MM.1S (cell line): ENCODE measurements at regions not wholly inside any gene's neighbourhood (a gene's known extent, or its start where the extent isn't known, plus 50 kb on each side); places are given as distances from the start of the nearest gene placed in this dataset.
A peak's percentile ranks its signal among the peaks of the same experiment; 100 is the strongest.

Experiments
- DNase-seq: peaks from one replicate; pipeline ENCODE4 v3.0.0-alpha.2; 2015
- H2AFZ ChIP-seq: fragments of 300-600 bp; sonication (generic); 2 replicates; pipeline ENCODE4 v1.6.0; 2016; ENCODE audit warnings: antibody characterized with exemption, low read length
- H3F3A ChIP-seq: fragments of 300-600 bp; sonication (generic); 2 replicates; pipeline ENCODE4 v1.6.1; 2016; ENCODE audit warnings: mild to moderate bottlenecking, antibody characterized with exemption, low read length, moderate library complexity, mixed read lengths; ENCODE audit not compliant: insufficient read depth
- H3K27ac ChIP-seq: fragments of 300-600 bp; sonication (generic); 2 replicates; pipeline ENCODE4 v1.5.1; 2016; ENCODE audit warnings: mild to moderate bottlenecking, low read length
- H3K27me3 ChIP-seq: fragments of 300-600 bp; sonication (generic); replicated peaks from 2 replicates; pipeline ENCODE4 v1.6.0; 2016; ENCODE audit warnings: low read length; ENCODE audit not compliant: insufficient read depth
- H3K36me3 ChIP-seq: fragments of 300-600 bp; sonication (generic); replicated peaks from 2 replicates; pipeline ENCODE4 v1.6.1; 2016; ENCODE audit warnings: mild to moderate bottlenecking, low read length, mixed read lengths; ENCODE audit not compliant: insufficient read depth
- H3K4me1 ChIP-seq: fragments of 300-600 bp; sonication (generic); 2 replicates; pipeline ENCODE4 v1.6.1; 2016; ENCODE audit warnings: low read length, mixed read lengths
- H3K4me2 ChIP-seq: fragments of 300-600 bp; sonication (generic); 2 replicates; pipeline ENCODE4 v1.6.0; 2016; ENCODE audit warnings: low read depth, low read length
- H3K4me3 ChIP-seq: fragments of 300-600 bp; sonication (generic); 2 replicates; pipeline ENCODE4 v1.5.1; 2016; ENCODE audit warnings: low read length, mixed read lengths
- H3K79me2 ChIP-seq: fragments of 300-600 bp; sonication (generic); 2 replicates; pipeline ENCODE4 v1.6.1; 2016; ENCODE audit warnings: mixed run types, low read length, mixed read lengths
- H3K9ac ChIP-seq: fragments of 300-600 bp; sonication (generic); 2 replicates; pipeline ENCODE4 v1.6.1; 2016; ENCODE audit warnings: low read length, mixed read lengths
- H3K9me2 ChIP-seq: fragments of 300-600 bp; sonication (generic); replicated peaks from 2 replicates; pipeline ENCODE4 v1.6.1; 2016; ENCODE audit warnings: mild to moderate bottlenecking, low read length, mixed read lengths; ENCODE audit not compliant: insufficient read depth
- H3K9me3 ChIP-seq: fragments of 300-600 bp; sonication (generic); replicated peaks from 2 replicates; pipeline ENCODE4 v1.6.1; 2016; ENCODE audit warnings: mild to moderate bottlenecking, low read length, mixed read lengths; ENCODE audit not compliant: insufficient read depth
- H4K20me1 ChIP-seq: fragments of 300-600 bp; sonication (generic); 2 replicates; pipeline ENCODE4 v1.6.1; 2016; ENCODE audit warnings: mild to moderate bottlenecking, low read length, moderate library complexity, mixed read lengths; ENCODE audit not compliant: insufficient read depth
- EZH2 ChIP-seq: fragments of 300-600 bp; sonication (generic); optimal IDR thresholded peaks from 2 replicates; pipeline ENCODE3; 2017; ENCODE audit warnings: low read depth, mild to moderate bottlenecking, antibody characterized with exemption, low read length, mixed read lengths
- EZH2phosphoT487 ChIP-seq: fragments of 300-600 bp; sonication (generic); IDR thresholded peaks from 2 replicates; pipeline ENCODE4 v1.6.1; 2018; ENCODE audit warnings: antibody characterized with exemption, low read length
- TF ChIP-seq, protein P1 (sequence below): fragments of 300-600 bp; sonication (generic); IDR thresholded peaks from 2 replicates; pipeline ENCODE4 v1.5.1; 2016; ENCODE audit warnings: antibody characterized with exemption, low read length, mixed read lengths

- peak overlapping the region; percentile 38; the same call in 1 of the 2 replicates for H2AFZ ChIP-seq
- no peaks in the 10 kb centered on the region for H3K4me1 ChIP-seq
- H3K4me2 ChIP-seq, result peak overlapping the region; percentile 26; the same call in 1 of the 2 replicates
- H3K27ac ChIP-seq, result no peak overlapping the region
- no peak for DNase-seq
- TF ChIP-seq, protein P1, sequence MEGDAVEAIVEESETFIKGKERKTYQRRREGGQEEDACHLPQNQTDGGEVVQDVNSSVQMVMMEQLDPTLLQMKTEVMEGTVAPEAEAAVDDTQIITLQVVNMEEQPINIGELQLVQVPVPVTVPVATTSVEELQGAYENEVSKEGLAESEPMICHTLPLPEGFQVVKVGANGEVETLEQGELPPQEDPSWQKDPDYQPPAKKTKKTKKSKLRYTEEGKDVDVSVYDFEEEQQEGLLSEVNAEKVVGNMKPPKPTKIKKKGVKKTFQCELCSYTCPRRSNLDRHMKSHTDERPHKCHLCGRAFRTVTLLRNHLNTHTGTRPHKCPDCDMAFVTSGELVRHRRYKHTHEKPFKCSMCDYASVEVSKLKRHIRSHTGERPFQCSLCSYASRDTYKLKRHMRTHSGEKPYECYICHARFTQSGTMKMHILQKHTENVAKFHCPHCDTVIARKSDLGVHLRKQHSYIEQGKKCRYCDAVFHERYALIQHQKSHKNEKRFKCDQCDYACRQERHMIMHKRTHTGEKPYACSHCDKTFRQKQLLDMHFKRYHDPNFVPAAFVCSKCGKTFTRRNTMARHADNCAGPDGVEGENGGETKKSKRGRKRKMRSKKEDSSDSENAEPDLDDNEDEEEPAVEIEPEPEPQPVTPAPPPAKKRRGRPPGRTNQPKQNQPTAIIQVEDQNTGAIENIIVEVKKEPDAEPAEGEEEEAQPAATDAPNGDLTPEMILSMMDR, result no peak
- TF ChIP-seq EZH2, result no peak
- H3K9me3 ChIP-seq, result no peaks in the 10 kb centered on the region; the same call in 1 of the 2 replicates
- no peaks in the 10 kb centered on the region for H3K79me2 ChIP-seq
- H3K4me3 ChIP-seq, result 0 out of 2 replicates have a peak overlapping the region, but pooled peaks have one; percentile 12
- H3K27me3 ChIP-seq, result peaks cover 35% of the 10 kb centered on the region
- H4K20me1 ChIP-seq, result no peaks in the 10 kb centered on the region
- no peaks in the 10 kb centered on the region for H3K9me2 ChIP-seq
- no peak overlapping the region for H3K9ac ChIP-seq
- no peaks in the 10 kb centered on the region for H3F3A ChIP-seq
- no peaks in the 10 kb centered on the region for H3K36me3 ChIP-seq
Observed at GRCh38 chr20:57106692-57107091, 159.7 kb downstream of the BMP7 start.

GRCh38 chr20:57107208-57107607, 159.2 kb downstream of the BMP7 start:
- Histone ChIP-seq H3K4me3 (no peak overlapping the region), H3K4me2 (no peak overlapping the region), H4K20me1 (no peaks in the 10 kb centered on the region), H3K79me2 (no peaks in the 10 kb centered on the region), H3K4me1 (no peaks in the 10 kb centered on the region), H3K27me3 (peaks cover 33% of the 10 kb centered on the region), H3K9me3 (no peaks in the 10 kb centered on the region; the same call in 1 of the 2 replicates), H2AFZ (no peak overlapping the region; the same call in 1 of the 2 replicates), H3K9ac (no peak overlapping the region), H3K27ac (no peak overlapping the region), H3K36me3 (no peaks in the 10 kb centered on the region), H3K9me2 (no peaks in the 10 kb centered on the region), H3F3A (no peaks in the 10 kb centered on the region)
- DNase-seq, result no peak
- TF ChIP-seq, protein P1, result no peak
- TF ChIP-seq EZH2phosphoT487, result no peak
- TF ChIP-seq EZH2, result no peak

DNA sequence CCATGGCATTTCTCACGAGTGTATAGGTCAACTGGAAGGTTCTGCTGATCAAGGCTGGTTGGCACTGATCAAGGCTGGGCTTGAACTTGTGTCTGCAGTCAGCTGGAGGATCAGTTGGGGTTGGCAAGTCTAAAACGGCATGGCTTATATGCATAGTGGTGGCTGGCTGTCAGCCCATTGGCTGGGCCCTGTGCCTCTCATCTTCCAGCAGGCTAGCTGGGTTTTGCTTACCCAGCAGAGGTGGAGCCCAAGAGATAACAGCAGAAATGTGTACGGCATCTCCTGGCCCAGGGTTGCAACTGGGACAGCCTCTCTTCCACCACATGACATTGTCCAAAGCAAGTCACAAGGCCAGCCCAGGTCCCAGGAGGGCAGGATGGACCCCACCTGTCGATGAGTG, 158.2 kb downstream of the BMP7 start:
- H4K20me1 ChIP-seq, result no peaks in the 10 kb centered on the region
- no peak overlapping the region for H2AFZ ChIP-seq
- H3K79me2 ChIP-seq, result no peaks in the 10 kb centered on the region
- no peak overlapping the region for H3K4me3 ChIP-seq
- TF ChIP-seq EZH2, result no peak
- TF ChIP-seq, protein P1, result no peak
- no peak for TF ChIP-seq EZH2phosphoT487
- no peaks in the 10 kb centered on the region for H3F3A ChIP-seq
- no peaks in the 10 kb centered on the region; the same call in 1 of the 2 replicates for H3K9me3 ChIP-seq
- H3K27me3 ChIP-seq, result peaks cover 23% of the 10 kb centered on the region
- no peak overlapping the region for H3K27ac ChIP-seq
- no peak overlapping the region for H3K9ac ChIP-seq
- H3K4me2 ChIP-seq, result no peak overlapping the region
- H3K4me1 ChIP-seq, result no peaks in the 10 kb centered on the region
- no peaks in the 10 kb centered on the region for H3K36me3 ChIP-seq
- H3K9me2 ChIP-seq, result no peaks in the 10 kb centered on the region
- DNase-seq, result no peak
